ENCODE measurements at regions not wholly inside any gene's neighbourhood (a gene's known extent, or its start where the extent isn't known, plus 50 kb on each side); places are given as distances from the start of the nearest gene placed in this dataset.

DNA sequence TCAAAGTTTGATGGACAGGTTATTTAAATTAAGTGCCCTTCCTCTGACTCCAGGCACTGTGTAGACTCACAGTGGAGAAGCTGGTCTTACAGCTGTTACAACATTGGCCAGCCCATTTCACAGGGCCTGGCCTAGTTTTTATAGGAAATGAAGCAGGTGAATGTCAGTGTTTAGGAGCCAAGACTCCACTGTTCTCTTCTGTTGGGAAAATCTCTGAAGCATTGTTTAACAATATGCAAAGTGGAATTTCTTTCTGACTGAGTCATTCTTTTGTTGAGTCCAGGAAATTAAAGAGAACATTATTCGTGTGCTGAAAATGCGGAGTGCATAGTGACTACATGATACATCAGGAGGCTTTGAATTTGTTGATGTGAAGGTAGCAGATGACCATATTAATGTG is 64.7 kb downstream of the ARRDC4 start:
- peak; percentile 46 for DNase-seq (ENCODE audit: low spot score)

DNA sequence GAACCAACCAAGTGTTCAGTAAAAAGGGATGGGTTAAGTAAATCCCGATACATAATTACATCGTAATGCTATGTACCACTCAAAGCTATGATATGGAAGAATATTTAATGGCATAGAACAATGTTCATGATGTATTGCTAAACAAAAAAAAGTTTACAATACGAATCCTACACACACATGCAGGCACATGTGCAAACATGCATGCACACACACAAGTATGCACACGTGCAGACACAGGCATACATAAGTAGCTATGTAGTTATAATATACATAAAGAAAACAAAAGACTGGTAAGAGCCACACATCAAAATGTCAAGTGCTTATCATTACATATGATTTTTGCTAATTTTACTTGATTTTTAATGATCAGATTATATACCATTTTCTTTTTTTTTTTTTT is 74.2 kb downstream of the ARRDC4 start:
- DNase-seq (ENCODE audit: low spot score): no peak

DNA sequence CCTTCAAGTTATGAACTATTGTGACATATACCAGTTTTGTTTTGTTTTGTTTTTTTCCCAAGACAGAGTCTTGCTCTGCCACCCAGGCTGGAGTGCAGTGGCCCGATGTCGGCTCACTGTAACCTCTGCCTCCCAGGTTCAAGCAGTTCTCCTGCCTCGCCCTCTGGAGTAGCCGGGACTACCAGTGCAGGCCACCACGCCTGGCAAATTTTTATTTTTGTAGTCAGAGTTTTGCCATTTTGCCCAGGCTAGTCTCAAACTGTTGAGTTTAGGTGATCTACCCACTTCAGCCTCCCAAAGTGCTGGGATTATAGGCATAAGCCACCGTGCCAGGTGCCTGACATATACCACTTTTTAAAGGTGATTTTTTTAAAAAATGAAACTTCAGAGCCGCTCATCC is 74.6 kb downstream of the ARRDC4 start:
- no peak for DNase-seq (ENCODE audit: low spot score)

- no peak for DNase-seq (ENCODE audit: low spot score)
These were observed 75.1 kb downstream of the ARRDC4 start for GRCh38 chr15:98035577-98036010.

DNA sequence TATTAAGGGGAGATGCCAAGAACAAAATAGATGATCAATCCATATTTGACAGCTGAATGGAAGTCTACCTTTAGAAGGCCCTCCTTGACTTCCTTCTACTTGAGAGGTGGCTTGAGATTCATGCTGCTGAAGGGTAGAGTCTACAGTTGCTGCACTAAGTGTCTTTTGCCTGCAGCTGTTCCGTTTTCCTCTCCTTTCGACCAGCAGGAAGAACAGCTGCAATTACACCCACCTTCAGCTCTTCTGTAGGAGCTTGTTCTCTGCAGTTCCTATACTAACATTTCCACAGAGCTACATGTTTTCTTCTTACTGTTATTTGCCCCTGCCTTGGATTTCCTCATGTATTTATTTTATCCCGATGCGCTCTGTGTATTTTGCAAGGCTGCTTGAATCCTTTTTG is 79.1 kb downstream of the ARRDC4 start:
- DNase-seq (ENCODE audit: low spot score): no peak

DNA sequence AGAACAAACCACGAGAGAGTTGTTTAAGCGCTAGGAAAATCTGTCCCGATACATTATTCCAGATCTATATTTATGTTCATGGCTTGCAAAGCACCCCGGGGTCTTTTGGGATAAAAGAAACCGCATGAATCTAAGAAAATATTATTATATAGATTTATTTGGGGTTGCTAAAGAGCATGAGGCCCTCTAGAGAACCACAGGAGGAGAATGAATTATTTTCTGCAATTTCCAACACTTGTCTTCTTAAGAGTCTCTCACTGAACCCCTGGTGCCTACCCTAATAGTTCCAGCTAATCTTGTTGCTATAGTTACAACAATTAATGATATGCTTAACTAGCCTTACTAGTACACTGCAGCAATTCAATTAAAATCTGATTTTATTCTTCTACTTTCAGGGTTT is 79.6 kb downstream of the ARRDC4 start:
- no peak for DNase-seq (ENCODE audit: low spot score)

DNA sequence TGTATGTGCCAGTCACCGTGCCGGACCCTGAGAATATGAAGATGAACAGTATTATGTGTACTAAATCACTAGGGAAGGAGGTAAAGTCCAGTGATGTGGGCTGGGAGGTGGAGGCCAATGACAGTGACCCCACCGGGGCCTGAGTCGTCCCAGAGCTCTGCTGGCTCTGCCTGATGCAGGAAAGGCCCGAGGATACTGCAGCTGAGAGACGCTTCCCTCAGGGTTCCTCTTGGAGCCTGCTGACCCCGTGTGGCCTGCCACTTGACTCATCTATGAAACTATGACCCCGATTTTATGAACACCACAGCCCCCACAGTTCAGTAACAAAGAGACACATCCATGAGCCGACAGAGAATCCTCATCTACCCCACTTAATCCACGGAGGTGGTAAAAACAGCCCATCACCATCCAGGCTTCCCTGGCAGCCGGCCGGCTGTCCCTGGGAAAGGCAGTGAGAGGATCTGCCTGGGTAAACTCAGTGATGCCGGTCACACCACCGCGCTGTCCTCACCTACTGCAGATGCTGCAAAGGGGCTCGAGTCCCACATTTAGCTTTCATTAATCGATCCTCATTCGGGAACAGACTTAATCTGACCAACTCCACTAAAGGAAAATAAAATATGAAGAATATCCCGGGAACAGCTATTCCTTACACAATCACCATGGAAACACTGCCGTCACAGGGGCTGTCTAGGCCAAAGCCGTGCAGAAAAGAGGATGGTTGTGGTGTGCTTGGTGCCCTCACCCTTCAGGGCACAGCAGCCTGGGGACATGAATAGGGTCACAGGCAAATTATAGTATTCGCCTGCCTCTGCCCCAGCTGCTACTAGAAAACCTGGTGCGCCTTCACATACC is 82.9 kb downstream of the ARRDC4 start:
- no peak for DNase-seq (ENCODE audit: low spot score)

DNA sequence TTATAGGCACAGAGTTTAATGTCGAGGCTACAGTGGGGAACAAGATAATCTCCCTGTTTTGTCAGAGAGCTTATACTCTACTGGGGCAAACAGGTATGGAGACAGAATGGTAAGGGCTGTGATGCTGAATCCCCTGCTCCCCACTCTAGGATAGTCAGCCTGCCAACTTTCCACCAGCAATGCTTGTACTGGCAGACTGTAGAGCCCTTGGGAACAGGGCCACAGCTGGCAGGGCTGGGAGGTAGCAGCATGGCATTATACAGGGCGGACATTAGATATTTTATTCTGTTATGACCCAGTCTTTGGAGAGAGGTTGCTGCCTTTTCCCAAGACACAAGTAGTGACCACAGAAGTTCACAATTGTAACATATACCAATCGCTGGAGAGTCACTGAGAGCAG is 91.2 kb downstream of the ARRDC4 start:
- no peak for DNase-seq (ENCODE audit: low spot score)

DNA sequence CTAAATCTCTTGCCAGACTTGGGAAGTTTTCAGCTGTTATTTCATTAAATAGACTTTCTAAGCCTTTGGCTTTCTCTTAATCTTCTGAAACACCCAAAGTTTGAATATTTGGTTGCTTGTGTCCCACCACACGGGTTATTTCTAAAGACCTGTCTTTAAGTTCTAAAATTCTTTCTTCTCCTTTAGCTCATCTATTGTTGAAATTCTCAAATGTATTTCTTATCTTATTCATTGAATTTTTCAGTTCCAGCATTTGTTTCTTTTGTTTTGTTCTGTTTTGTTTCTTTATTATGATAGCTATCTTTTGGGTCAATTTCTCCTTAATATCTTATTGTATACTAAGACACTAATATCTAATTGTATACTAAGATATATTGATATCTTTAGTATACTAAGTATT is 97.0 kb downstream of the ARRDC4 start:
- DNase-seq (ENCODE audit: low spot score): no peak

DNA sequence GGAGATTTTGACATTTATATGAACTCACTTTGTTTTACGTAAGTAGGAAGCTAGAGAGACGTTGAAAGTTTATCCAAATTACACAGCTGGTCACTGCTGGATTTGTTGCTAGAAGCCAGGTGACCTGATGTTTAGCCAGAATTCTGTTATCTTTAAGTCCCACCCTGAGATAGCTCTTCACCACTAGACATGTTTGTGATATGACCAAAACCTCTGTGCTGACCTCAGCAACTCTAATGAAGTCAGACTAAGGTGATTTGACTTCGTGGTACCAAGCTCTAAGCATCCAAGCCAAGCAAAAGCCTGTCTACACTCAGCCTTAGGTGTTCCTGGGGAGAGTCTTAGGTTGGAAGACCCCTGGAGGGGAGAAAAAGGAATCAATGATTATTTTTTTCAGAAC is 102.4 kb downstream of the ARRDC4 start:
- no peak for DNase-seq (ENCODE audit: low spot score)

GRCh38 chr15:98063315-98063714 is 102.8 kb downstream of the ARRDC4 start:
- DNase-seq (ENCODE audit: low spot score): peak; percentile 39

DNA sequence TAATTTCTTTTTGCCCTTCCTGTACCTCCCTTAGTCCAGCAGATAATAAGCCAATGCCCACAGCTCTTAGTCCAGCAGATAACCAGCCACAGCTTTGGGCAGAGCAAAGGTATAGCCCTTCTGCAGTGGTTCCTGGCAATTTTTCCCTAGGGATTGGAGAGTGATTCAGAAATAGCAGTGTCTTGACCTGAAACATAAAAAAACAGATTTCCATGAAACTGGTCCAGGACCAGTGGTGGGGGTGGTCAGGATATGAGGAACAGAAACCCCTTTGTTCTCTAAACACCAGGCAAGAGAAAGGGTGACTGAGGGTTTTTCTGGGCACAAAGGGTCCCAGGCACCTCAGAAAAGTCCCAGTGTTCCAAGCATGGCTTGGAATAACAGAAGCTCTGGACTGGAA is 103.4 kb downstream of the ARRDC4 start:
- no peak for DNase-seq (ENCODE audit: low spot score)

- peak; percentile 35 for DNase-seq (ENCODE audit: low spot score)
These were observed 106.8 kb downstream of the ARRDC4 start for GRCh38 chr15:98067339-98067738.

- DNase-seq (ENCODE audit: low spot score): no peak
These were observed 108.8 kb downstream of the ARRDC4 start for GRCh38 chr15:98069256-98069655.

DNA sequence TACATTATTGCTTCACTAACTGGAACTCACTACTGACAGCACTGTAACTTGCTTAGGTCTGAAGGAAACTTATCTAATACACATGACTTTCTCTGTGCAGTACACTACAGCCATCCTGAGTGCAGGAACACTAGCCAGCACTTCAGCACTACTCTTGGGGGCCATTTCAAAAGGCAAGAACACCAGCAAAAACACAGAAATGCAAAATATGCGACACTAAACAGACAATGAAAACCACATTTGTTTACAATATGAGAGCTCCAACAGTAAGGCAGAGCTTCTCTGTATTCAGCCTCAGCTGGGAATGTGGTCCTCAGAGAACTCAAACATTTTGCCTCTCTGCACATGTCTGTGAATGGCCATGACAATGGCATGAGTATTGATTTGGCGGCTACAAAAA is 109.6 kb downstream of the ARRDC4 start:
- peak; percentile 43 for DNase-seq (ENCODE audit: low spot score)

GRCh38 chr15:98071786-98072185 is 111.3 kb downstream of the ARRDC4 start:
- no peak for DNase-seq (ENCODE audit: low spot score)

- DNase-seq (ENCODE audit: low spot score): no peak
These were observed 114.9 kb downstream of the ARRDC4 start for GRCh38 chr15:98075441-98075840.

DNA sequence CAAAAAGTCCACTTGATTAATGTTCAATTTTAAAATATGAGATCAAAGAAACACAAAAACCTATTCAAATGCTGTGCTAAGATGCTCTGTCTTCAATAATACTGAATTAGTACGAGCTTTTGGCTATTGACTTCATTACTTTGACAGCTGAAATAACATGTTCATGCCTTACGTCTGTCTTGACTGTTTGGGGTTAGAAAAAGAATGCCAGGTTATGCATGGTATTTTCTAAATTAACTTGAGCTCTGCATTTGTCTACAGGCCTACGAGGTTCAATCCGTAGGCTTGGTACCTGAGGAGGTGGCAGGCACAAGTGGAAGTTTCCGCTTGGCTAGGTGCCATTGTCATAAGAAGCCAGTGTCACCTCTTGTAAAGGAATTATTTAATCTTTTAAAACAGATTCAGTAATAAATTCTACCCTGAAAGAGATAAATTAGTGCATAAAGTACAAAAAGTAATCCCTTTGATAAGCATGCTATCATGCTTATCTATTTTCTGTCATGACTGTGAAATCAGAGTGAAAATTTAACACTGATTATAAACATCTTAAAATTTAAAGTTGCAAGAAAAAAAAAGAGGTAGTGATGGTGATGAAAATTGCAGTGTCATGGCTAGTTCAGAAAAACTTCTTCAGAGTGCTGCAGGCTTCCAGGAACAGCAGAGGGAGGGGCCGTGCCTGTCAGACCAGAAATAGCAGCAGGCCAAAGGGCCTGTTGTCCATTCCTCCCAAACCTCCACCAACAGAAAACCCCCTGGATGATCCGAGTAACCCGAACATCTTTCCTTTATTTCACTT is 115.7 kb downstream of the ARRDC4 start:
- DNase-seq (ENCODE audit: low spot score): peak; percentile 28

DNA sequence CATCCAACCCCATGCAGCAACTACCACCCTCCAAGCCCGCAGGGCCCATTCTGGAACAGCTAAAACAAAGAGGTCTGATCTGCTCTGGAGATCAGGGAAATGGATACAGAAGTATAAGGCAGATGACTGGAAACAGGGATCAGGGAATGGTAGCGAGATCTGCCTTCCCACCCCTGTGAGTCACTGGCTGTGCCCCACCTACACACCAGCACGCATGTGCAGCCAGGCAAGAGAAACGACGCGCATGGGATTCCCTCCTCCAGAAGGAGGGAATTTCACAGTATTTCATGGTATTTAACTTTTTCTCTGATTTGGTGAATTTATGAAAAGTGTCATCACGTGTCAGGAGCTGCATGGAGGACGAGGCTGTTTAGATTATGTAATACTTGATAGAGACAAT is 116.7 kb downstream of the ARRDC4 start:
- DNase-seq (ENCODE audit: low spot score): peak; percentile 81

GRCh38 chr15:98080791-98081190 is 120.3 kb downstream of the ARRDC4 start:
- DNase-seq (ENCODE audit: low spot score): no peak

- no peak for DNase-seq (ENCODE audit: low spot score)
These were observed 122.9 kb downstream of the ARRDC4 start for GRCh38 chr15:98083203-98083910.

- DNase-seq (ENCODE audit: low spot score): peak; percentile 63
These were observed 124.6 kb downstream of the ARRDC4 start for GRCh38 chr15:98085003-98085639.

Data from AG08395 (cell line).